ENCODE measurements at regions not wholly inside any gene's neighbourhood (a gene's known extent, or its start where the extent isn't known, plus 50 kb on each side); places are given as distances from the start of the nearest gene placed in this dataset.

DNA sequence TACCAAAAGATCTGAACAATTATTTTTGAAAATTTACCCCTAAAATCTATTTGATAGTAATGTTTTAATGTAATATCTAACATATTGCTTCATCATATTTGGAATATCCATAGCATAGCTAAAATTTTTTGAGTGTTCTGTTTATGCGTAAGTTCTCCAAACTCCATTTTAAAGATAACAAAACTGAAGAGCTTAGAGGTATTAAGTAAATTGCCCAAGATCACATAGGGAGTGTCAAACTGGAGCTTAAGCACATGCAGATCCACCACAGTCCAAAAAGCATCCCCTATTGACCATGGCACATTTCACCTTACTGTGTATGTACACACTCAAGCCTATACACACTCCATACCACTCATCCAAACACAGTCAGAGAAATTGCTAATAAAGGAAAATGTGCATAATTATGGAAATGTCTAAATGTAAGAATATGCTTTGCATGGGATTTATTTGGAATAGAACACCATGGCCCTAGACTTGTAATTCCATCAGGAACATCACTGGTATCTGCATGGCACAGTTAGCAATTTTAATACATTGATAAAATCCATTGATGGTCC, 85.2 kb upstream of the TGFBR2 start:
- no peak for DNase-seq (ENCODE audit: low read depth)

DNA sequence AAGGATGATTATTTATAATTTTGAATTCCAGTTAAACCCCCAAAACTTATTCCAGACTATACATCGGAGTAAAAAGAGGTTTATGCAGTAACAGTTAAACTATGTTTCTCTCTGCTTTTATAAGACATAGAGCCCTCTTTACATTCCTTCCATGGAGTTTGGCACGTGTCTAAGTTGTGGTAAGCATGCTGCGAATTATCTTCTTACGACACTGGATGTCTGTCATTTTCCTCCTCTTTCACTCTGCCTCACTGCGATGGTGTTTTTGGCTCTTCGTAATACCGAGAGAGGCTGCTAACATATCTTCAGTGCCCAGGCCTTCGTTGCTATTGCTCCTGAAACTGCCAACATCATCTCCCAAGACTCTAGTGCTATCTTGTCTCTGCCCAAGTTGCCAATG, 83.9 kb upstream of the TGFBR2 start:
- DNase-seq (ENCODE audit: low read depth): no peak

DNA sequence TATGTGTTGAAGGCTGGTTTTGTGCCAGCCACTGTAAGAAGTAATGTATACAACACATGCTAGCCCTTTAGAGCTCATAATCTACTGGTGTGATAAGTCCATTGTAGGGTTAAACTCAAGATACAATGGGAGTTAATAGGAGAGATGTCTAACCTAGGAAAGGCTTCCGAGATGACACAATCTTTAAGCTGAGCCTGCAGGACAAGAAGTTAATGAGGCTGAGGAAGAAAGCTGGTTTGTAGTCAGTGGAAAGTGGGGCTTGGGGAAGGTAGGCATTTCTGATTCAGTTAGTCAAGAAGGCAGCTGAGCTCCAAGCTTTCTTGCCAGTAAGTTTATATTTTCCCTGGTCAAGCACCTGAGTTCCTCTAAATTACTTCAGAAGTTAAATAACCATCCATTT, 83.0 kb upstream of the TGFBR2 start:
- DNase-seq (ENCODE audit: low read depth): no peak

DNA sequence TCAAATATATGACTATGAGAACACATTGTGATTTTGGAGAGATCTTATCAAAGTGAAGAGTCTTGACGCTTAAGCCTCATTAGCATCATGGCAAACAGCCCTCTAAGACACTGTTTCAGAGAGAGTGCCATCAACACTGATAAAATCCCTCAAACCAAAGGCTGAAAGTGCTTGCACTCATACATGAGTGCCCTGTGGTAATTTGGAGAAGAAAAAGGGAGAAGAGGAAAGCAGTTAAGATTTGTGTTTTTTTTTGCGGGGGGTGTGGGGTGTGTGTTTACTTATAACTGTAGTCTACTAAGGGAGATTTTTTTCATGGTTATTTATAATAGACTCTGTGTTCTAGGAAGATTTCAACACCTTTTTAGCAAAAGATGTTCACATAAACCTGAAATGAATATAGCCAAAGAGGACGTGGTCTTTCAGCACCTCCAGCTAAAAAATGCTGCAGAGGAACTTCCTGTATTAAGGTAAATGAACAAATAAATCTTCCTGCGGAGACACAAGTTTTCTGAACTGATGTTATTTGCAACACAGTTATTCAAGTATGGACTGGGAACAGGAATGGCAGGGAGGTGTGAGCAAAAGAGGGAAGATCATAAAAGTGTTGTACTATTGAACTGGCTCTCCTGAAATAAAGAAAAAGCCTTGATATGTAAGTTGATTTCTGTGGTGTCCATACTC, 81.9 kb upstream of the TGFBR2 start:
- DNase-seq (ENCODE audit: low read depth): no peak

DNA sequence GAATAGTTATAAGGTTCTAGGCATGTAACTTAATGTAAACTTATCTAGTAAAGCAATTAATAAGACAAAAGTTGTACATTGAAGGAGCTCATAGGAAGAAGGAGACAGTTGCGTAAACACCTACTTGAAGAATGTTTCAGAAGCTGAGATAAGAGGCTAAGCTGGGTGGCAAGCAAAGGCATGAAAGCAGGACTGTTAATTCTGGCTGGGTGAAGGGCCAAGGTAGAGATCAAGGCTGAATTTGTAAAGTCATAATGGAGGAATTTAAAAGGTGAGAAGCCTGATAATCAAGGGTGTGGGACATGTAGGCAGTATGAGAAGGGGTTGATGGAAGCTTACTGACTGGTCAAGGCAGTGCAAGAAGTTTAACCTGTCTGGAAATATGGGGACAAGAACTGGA, 80.4 kb upstream of the TGFBR2 start:
- DNase-seq (ENCODE audit: low read depth): no peak

DNA sequence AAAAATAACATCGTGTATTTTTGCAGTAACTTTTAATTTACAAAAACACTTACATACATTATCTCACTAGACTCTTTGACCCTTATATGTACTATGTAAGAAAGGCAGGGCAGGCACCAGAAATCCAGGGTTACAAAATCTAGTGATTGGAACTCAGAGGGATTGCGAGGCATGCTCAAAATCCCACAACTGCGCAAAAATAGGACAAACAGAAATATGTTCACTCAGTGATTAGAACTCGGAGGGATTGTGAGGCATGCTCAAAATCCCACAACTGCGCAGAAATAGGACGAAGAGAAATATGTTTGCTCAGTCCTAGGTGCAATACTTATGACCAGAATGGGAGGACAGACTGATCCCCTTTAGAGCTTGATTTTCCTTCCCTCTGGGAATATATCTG, 79.2 kb upstream of the TGFBR2 start:
- no peak for DNase-seq (ENCODE audit: low read depth)

DNA sequence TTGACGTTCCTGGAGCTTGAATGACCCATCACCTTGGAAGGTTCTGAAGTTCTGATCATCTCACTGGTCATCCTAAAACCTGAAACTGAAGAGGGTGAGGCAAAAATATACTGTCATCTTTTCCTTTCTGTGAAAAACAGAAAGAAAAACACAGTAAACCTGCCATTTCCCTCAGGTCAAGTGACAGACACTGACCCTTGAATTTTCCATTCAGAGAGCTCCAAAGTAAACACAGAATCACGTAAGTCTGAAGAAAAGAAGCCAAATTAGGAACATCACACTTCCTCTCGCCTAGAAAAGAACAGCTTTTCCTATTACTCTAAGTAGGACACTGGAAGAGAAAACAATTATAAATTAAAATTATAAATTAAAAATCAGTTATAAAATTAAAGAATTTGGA, 78.7 kb upstream of the TGFBR2 start:
- DNase-seq (ENCODE audit: low read depth): no peak

DNA sequence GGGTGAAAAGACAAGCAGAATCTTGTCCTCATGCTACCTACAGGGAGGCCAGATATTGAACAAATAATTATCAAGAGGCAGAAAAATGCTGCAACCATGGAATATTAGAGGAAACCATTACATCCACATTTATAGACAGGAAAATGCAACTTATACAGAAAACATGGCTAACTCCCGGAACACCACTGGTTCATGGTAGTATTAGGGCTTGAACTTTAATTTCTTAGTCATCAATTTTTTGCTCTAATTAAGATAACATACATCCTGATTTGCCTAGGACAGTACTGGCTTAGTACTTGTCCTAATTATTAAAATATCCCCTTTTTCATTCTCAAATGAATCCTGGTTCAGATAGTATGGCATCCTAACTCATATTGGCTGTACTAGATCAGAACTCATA, 76.3 kb upstream of the TGFBR2 start:
- DNase-seq (ENCODE audit: low read depth): no peak

DNA sequence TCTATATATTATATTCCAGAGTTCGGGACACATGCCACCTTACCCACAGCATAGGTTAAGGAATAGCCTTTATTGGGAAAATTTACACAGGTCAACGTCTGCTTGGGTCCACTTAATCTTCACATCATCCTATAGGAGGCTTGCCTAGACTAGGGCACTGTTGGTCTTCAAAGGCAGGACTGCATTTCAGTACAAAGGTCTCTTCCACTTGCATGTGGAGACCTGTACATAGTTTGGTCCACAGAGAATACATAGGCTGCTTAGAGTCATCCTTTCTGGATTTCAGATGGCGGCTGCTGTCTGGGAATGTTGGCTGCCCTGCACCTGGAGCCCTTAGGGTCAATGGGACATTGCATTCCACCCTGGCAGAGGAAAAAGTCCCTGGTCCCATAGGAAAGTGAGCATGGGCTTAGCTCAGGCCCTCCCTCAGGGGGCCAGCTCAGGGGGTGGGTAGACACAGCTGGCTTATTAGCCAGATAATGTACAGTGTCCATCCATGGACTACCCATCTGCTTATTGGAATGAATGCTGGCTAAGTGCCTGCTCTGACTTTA, 75.3 kb upstream of the TGFBR2 start:
- no peak for DNase-seq (ENCODE audit: low read depth)

DNA sequence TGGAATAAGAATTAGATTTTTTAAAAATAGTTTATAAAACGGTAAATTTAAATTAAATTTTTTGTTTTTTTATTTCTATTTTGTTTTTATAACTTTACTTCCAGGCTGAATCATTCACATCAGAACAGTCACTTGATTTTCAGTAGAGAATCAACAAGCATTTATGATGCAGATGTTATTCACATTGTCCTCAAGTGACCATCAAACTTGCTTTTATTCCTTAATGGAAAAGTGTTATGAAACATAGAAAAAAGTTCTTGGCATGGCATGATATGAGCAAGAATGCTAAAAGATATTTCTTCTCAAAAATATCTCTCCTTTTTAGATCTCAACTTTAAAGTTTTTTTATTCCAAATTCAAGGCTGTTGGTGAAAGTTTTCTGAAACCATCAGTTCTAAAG, 70.9 kb upstream of the TGFBR2 start:
- DNase-seq (ENCODE audit: low read depth): no peak

DNA sequence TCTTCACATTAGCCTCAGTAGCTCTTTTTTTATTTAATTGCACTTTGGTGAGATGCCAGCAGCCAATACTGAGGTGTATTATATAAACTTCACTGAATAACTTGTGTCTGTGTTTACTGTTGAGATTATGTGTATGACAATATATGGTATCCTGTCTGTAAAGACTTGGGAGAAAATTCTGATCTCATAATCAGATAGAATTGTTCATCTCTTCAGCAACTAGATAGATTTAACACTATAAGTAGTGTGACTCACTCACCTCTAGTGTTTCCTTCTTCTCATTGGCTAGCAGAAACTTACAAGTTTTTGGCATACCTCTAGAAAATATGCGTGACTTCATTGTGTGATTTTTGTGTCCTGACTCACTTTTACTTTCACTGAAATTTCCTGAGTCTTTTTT, 67.6 kb upstream of the TGFBR2 start:
- peak; percentile 89 for DNase-seq (ENCODE audit: low read depth)

DNA sequence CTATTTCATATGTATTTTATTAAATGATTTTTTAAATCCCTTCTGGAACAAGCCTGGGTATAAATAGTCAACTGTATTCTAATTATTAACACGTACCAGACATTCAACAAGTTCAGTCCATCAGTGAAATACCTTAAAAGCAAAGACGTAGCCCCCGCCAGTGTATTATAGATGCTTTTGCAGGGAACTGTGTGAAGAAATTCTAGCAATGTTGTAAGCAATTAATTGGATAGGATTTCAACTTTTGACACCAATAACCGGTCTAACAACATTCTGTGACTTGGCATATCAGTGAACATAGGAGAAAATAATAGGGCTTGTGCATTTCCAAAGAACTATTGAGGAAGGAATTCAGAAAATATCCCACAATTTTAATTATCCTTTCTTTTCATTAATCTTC, 67.2 kb upstream of the TGFBR2 start:
- DNase-seq (ENCODE audit: low read depth): no peak

DNA sequence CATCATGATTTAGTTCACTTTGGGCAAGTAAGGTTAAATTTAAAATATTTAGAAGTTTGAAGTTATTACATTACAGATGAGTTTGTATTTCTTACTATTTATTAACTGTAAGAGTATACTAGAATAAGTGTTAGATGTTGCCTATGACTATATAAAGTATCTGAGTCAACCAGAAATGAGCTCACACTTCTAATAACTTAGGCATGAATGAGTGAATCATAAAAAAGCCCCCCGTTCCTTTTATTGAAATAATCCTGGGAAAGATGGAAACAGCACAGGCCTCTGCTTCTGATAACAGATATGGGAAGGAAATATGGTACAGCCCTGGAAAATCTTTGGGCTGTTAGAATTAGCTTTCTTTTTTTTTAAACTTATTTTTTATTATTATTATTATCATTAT, 66.6 kb upstream of the TGFBR2 start:
- peak; percentile 64 for DNase-seq (ENCODE audit: low read depth)

DNA sequence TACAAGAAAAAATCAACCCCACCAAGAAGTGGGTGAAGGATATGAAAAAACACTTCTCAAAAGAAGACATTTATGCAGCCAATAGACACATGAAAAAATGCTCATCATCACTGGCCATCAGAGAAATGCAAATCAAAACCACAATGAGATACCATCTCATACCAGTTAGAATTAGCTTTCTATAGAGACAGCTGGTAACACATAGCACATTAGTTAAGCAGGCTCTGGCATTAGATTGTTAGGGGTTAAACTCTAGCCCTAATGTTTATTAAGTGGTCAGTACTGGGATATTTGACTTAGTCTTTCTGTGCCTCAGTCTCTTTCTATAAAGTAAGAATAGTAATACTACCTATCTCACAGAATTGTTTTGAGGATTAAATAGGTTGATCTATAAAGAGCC, 65.2 kb upstream of the TGFBR2 start:
- DNase-seq (ENCODE audit: low read depth): peak; percentile 55

DNA sequence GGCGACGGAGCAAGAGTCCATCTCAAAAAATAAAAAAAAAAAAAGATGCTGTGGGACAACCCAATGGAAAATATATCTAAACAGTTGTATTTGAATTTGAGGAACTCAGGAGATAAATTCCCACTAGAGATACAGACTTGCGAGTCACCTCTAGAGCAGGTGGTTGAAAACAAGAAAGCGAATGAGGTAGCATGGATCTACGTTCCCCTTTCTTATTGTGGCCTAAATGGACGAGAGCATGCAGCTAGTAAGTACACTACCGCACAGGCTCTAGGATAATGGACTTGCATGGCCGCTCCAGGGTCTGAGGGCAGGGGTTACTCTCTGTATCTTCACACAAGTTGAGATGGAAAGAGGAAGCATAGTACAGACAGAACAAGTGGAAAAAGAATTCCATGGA, 63.5 kb upstream of the TGFBR2 start:
- no peak for DNase-seq (ENCODE audit: low read depth)

DNA sequence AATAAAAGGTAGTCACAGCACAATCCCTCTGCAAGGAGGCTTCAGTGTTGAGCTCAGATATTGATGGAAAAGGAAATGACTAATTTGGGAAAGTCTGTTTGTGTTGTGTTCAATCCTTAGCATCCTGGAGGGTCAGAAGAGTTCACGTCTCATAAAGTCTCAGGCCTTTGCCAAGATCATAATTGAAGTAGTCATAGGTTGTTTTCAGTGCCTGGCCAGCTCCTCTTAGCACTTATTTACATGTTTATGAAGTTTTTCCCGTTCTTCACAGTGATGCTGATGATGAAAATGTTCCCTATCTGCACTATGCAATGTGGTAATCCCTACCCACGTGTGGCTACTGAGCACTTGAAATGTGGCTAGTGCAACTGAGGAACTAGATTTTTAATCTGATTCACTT, 61.6 kb upstream of the TGFBR2 start:
- DNase-seq (ENCODE audit: low read depth): peak; percentile 91

DNA sequence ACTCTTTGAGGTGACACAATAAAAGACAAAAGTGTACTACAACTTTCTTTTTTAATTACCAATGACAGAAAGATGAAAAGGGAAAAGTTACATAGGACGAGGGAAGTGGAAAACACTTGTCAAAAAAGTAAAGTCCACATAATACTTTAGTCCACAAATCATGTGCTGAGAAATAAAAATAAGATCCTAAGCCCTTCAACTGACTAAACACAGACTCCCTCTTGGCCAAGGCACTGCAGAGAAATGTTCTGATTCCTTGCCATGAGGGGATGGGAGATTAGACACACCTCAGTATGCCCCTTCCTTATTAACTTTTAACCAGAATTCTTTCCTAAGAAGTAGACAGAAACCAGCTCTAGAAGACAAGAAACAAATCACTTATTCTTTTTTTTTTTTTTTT, 59.5 kb upstream of the TGFBR2 start:
- DNase-seq (ENCODE audit: low read depth): no peak

DNA sequence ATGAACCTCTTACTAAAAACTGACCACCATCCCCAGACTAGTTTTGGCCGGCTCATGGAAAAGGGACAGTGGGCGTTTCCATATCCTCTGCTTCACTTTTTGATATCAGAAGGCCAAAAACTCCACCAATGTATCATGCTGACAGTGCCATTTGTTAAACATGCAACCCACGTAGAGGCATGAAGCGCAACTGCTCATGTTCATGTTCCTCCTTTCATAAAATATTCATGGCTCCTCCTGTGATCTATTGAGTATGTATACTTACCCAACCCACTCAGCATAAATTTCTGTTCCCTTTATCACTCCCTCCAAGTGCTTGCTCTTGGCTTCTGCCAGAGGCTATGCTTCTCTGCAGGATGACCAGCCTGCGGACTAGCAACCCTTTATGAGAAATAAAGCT, 58.7 kb upstream of the TGFBR2 start:
- DNase-seq (ENCODE audit: low read depth): no peak

DNA sequence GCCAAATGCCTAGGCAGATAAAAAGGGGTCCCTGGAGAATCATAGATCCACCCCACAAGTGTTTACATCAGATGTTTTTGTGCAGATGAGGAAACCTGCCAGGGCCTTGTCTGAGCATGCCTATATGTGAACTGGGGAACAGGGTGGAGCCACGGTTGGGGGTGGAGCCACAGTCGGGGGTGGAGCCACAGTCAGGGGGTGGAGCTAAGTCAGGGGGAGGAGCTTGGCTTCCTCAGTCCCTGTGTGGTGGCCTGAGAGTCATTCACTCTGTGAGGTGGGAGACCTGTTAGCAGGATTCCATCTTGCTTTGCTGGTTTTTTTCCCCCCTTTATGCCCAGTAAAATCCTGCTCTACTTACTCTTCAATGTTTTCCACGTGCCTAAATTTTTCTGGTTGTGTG, 57.8 kb upstream of the TGFBR2 start:
- DNase-seq (ENCODE audit: low read depth): no peak

DNA sequence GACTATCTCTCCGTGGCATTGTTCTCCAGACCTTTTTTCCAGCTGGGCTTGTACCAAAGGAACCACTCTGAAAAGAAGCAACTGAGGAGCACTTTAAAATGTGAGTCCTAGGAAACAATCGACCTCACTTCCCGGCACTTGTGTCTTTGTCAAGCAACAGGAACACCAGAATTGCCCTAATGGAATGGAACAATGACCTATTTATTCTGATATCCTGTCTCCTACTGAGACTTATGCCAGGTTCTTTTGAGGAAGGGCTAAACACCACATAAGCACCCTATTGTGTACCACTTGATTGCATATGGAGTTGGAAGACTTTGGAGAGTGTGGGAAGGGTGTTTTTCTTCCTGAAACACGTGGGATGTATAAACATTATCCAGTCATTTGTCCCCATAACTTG, 56.8 kb upstream of the TGFBR2 start:
- no peak for DNase-seq (ENCODE audit: low read depth)

DNA sequence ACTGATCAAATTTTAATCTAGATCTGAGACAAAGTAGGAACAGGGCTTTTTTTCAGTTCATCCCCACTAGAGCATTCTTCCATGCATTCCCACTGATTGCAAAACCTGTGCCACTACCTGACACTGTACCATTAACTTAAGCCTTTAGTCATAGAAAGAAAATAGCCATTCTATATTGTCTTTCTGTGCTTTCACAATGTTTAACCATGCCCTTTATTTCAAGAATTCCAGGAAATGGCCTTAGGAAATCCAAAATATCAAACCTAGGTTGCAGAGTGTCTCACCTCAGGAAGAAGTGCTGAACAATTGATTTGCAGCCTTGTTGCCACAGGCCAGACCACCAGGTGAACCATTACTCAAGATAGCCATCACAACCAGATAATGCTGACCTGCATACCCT, 56.2 kb upstream of the TGFBR2 start:
- DNase-seq (ENCODE audit: low read depth): no peak

DNA sequence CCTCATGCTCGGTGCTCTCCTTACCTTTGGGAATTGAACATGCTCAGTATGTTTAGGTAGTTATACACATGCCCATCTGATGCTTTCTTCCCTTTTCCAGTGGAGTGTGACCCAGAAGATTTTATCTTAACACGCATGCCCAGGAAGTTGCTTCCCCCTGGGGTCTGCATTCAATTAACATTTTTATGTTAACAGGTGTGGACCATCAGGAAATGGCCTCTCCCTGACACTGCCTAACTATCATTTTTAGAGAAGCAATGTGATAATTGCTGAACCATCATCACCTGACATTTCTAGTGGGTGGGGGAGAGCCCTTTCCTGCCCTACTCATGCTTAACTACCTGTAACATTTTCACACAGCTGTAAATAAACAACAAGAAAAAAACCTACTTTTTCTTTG, 55.1 kb upstream of the TGFBR2 start:
- no peak for DNase-seq (ENCODE audit: low read depth)

DNA sequence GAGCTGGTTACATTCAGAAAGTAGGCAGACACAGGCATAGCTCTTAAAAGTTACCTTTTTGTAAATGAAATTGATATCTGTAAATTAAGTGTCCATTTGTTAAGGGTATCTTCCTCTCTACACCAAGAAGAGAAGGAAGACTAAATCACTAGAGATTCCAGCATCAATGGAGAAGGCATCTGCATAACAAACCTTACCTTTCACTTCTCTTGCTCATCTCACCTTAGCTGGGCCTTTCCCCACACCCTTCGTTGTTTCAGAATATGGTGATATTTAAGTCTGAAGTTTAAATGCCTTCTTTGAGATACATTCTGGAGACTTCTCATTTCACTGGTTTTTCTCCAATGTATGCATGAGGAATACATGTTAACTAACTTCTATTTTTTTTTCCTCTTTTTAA, 54.5 kb upstream of the TGFBR2 start:
- no peak for DNase-seq (ENCODE audit: low read depth)

DNA sequence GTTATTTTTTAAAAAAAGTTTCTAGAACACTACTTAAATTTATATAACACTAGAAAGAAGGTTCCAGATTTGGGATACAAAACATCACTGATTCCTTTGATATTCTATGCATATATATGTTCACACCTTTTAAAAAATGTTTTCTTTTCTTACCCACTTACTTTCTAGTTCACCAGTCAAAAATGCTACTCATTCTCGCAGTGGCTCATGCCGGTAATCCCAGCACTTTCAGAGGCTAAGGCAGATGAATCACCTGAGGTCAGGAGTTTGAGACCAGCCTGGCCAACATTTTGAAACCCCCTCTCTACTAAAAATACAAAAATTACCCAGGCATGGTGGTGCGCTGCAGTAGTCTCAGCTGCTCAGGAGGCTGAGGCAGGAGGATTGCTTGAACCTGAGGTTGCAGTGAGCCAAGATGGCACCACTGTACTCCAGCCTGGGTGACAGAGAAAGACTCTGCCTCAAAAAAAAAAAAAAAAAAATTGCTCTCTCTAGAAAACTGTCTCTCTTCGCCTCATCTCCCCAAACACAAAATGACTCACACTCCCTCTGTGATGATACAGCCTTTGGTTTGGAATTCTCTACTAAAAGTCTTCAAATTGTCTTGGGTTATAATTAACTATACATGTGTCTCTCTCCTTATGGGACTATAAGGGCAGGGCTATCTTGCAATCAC, 52.6 kb upstream of the TGFBR2 start:
- DNase-seq (ENCODE audit: low read depth): peak; percentile 75
